Esophagus (tissue), 2 donors: ENCODE measurements at regions not wholly inside any gene's neighbourhood (a gene's known extent, or its start where the extent isn't known, plus 50 kb on each side); places are given as distances from the start of the nearest gene placed in this dataset.

ENCODE experiments used
- H3K27ac ChIP-seq, 2 donors: one replicate each; pipeline ENCODE4 v1.5.1; 2013; ENCODE audit warnings: low read depth in 2 of 2, mild to moderate bottlenecking in 2 of 2, inconsistent platforms in 1 of 2, low read length in 1 of 2, moderate library complexity in 1 of 2
- H3K27me3 ChIP-seq, 2 donors: one replicate each; pipeline ENCODE4 v1.6.1; 2013; ENCODE audit warnings: low read length in 2 of 2, control low read depth in 1 of 2, mild to moderate bottlenecking in 1 of 2; ENCODE audit not compliant: insufficient read depth in 2 of 2, control insufficient read depth in 1 of 2
- H3K36me3 ChIP-seq, 2 donors: one replicate each; pipeline ENCODE4 v1.6.1; 2013; ENCODE audit warnings: low read length in 1 of 2; ENCODE audit not compliant: control insufficient read depth in 2 of 2, insufficient read depth in 2 of 2
- H3K4me1 ChIP-seq, 2 donors: one replicate each; pipeline ENCODE4 v1.6.1; 2013; ENCODE audit warnings: low read length in 1 of 2; ENCODE audit not compliant: control insufficient read depth in 2 of 2, insufficient read depth in 2 of 2
- H3K4me3 ChIP-seq, 2 donors: one replicate each; pipeline ENCODE4 v1.5.1; 2013; ENCODE audit warnings: low read length in 2 of 2, mild to moderate bottlenecking in 2 of 2, low read depth in 1 of 2, moderate library complexity in 1 of 2
- H3K9me3 ChIP-seq, 2 donors: one replicate each; pipeline ENCODE4 v1.6.1; 2013; ENCODE audit warnings: mild to moderate bottlenecking in 2 of 2, low read depth in 1 of 2, low read length in 1 of 2, moderate library complexity in 1 of 2; ENCODE audit not compliant: control insufficient read depth in 2 of 2, insufficient read depth in 1 of 2
- WGBS, 2 donors: extraction: QIAGEN DNeasy Blood & Tissue Kit; methylation state at CpG; one replicate each; pipeline ENCODE4 v1.1.7; 2013; 5-methylcytosine and 5-hydroxymethylcytosine counted together
- donor health status: healthy with polysubstance abuse.
- donor health status: Bipolar disorder and iron deficiency.

GRCh38 chr1:201713086-201713810, 115.7 kb upstream of the IPO9 start:
- peak overlapping the region; percentile 81 to 90 for H3K27ac ChIP-seq
- 24 to 27% methylated on average over 3 of the region's 3 CpGs for WGBS, 2 donors
- H3K9me3 ChIP-seq: no peaks in the 10 kb centered on the region
- no peaks in the 10 kb centered on the region for H3K27me3 ChIP-seq
- H3K36me3 ChIP-seq: no peaks in the 10 kb centered on the region
- no peak overlapping the region for H3K4me3 ChIP-seq
- peaks cover 2 to 19% of the 10 kb centered on the region in 2 donors for H3K4me1 ChIP-seq

DNA sequence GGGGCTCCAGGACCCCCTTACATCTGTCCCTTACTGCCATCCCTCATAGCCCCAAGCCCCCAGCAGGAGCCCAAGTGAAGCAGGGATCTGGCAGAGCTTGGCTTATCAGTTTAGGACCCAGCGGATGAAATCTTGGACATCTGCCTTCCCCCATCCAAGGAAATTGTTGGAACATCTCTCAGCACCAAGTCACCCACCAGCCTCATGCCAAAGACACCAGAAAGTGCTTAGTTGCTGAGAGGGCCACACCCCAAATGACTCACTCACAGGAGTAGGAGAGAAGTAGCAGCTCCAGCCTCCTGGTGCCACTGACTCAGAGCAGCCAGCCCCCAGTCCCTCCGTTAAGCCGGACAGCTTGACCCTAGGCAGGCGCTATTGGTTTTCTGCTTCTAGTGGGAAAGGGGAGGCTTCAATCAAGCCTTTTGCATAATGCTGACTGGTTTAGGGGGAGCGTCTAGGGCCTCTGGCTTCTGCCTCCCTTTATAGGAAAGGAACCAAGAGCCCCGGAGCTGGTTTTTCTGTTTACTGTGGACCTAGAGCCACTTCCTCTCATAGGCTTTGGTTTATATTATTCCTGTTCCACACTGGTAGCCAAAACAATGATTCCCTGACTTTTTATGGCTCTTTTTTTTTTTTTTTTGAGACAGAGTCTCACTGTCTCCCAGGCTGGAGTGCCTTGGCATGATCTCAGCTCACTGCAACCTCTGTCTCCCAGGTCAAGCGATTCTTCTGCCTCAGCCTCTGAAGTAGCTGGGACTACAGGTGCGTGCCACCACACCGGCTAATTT, 114.2 kb upstream of the IPO9 start:
- H3K4me1 ChIP-seq: peaks cover 2 to 26% of the 10 kb centered on the region in 2 donors

GRCh38 chr1:201715351-201715750, 113.6 kb upstream of the IPO9 start:
- Histone ChIP-seq H3K4me3 (no peak overlapping the region), H3K27me3 (no peaks in the 10 kb centered on the region), H3K9me3 (peaks cover 0 to 4% of the 10 kb centered on the region in 2 donors), H3K27ac (peak overlapping the region; percentile 48 to 90), H3K4me1 (peaks cover 2 to 31% of the 10 kb centered on the region in 2 donors), H3K36me3 (peaks cover 0 to 4% of the 10 kb centered on the region in 2 donors)
- 78 to 79% methylated on average over 6 of the region's 6 CpGs for WGBS, 2 donors

More for the DNA sequence above, 114.2 kb upstream of the IPO9 start:
- H3K27ac ChIP-seq: peak overlapping the region; percentile 81 to 90
- peaks cover 0 to 4% of the 10 kb centered on the region in 2 donors for H3K9me3 ChIP-seq
- peaks cover 0 to 4% of the 10 kb centered on the region in 2 donors for H3K36me3 ChIP-seq
- WGBS, 2 donors: 42% methylated on average over 9 of the region's 9 CpGs
- no peaks in the 10 kb centered on the region for H3K27me3 ChIP-seq
- H3K4me3 ChIP-seq: no peak overlapping the region

- WGBS, 2 donors: 80 to 82% methylated on average over 11 of the region's 11 CpGs
- peaks cover 0 to 4% of the 10 kb centered on the region in 2 donors for H3K36me3 ChIP-seq
These were observed 112.9 kb upstream of the IPO9 start for GRCh38 chr1:201715801-201716741.

GRCh38 chr1:201716742-201717135, 112.2 kb upstream of the IPO9 start:
- 91 to 95% methylated on average over 7 of the region's 7 CpGs for WGBS, 2 donors
- peak overlapping the region in 1 of 2 donors; percentile 25 for H3K27ac ChIP-seq
- H3K27me3 ChIP-seq: no peaks in the 10 kb centered on the region
- peaks cover 0 to 33% of the 10 kb centered on the region in 2 donors for H3K4me1 ChIP-seq
- H3K36me3 ChIP-seq: peaks cover 0 to 4% of the 10 kb centered on the region in 2 donors
- H3K4me3 ChIP-seq: no peak overlapping the region
- peaks cover 0 to 4% of the 10 kb centered on the region in 2 donors for H3K9me3 ChIP-seq

More at GRCh38 chr1:201715801-201716741, 112.9 kb upstream of the IPO9 start:
- peaks cover 0 to 4% of the 10 kb centered on the region in 2 donors for H3K9me3 ChIP-seq
- no peaks in the 10 kb centered on the region for H3K27me3 ChIP-seq
- H3K27ac ChIP-seq: peak overlapping the region; percentile 48 to 90
- H3K4me3 ChIP-seq: no peak overlapping the region
- peaks cover 2 to 31% of the 10 kb centered on the region in 2 donors for H3K4me1 ChIP-seq

- Histone ChIP-seq H3K36me3 (peaks cover 0 to 4% of the 10 kb centered on the region in 2 donors), H3K9me3 (peaks cover 0 to 4% of the 10 kb centered on the region in 2 donors), H3K4me3 (no peak overlapping the region), H3K27ac (no peak overlapping the region), H3K27me3 (no peaks in the 10 kb centered on the region), H3K4me1 (peaks cover 0 to 29% of the 10 kb centered on the region in 2 donors)
- 95 to 98% methylated on average over 3 of the region's 3 CpGs for WGBS, 2 donors
These were observed 111.7 kb upstream of the IPO9 start for GRCh38 chr1:201717286-201717685.

DNA sequence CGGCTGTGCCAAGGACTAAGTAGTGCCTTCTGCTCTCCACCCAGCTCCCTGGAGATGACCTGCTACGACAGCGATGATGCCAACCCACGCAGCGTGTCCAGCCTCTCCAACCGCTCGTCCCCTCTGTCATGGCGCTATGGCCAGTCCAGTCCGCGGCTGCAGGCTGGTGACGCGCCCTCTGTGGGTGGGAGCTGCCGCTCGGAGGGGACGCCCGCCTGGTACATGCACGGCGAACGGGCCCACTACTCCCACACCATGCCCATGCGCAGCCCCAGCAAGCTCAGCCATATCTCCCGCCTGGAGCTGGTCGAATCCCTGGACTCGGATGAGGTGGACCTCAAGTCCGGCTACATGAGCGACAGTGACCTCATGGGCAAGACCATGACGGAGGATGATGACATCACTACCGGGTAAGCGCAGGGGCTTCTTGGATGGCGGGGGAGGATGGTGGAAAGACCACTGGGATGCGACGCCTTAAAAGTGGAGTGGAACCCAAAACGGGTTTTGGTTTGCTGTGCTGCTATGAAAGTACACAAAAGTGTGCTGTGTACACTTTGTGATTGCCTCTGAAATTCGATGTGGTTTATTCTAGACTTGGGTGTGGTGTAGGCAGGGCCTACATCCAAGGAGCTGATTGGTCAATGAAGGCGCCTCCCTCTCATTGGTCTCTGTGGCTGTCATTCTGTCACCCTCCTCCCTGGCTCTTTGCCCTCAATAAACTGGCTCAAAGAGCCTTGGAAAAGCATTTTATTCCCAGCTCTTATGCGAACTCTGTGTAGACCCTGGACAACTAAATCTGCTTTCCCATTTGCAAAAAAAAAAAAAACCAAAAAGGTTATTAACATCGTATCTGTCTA, 110.4 kb upstream of the IPO9 start:
- WGBS, 2 donors: 95 to 96% methylated on average over 36 of the region's 36 CpGs
- H3K27me3 ChIP-seq: no peaks in the 10 kb centered on the region
- no peak overlapping the region for H3K27ac ChIP-seq
- H3K4me3 ChIP-seq: no peak overlapping the region
- H3K4me1 ChIP-seq: peaks cover 0 to 25% of the 10 kb centered on the region in 2 donors
- H3K9me3 ChIP-seq: peaks cover 0 to 4% of the 10 kb centered on the region in 2 donors
- H3K36me3 ChIP-seq: peaks cover 0 to 4% of the 10 kb centered on the region in 2 donors

- WGBS, 2 donors: 41 to 45% methylated on average over 9 of the region's 9 CpGs
- Histone ChIP-seq H3K4me1 (peaks cover 0 to 22% of the 10 kb centered on the region in 2 donors), H3K4me3 (no peak overlapping the region), H3K9me3 (peaks cover 0 to 4% of the 10 kb centered on the region in 2 donors), H3K27me3 (no peaks in the 10 kb centered on the region), H3K36me3 (peaks cover 0 to 4% of the 10 kb centered on the region in 2 donors), H3K27ac (peak overlapping the region; percentile 77)
These were observed 109.0 kb upstream of the IPO9 start for GRCh38 chr1:201719812-201720521.
